Pancreas (tissue), 10 donors: ENCODE measurements at regions not wholly inside any gene's neighbourhood (a gene's known extent, or its start where the extent isn't known, plus 50 kb on each side); places are given as distances from the start of the nearest gene placed in this dataset.

Experiments
- ATAC-seq, 4 donors: fragments of 200-7000 bp; cut with Tn5 transposase; one replicate each; pipeline versions ENCODE4 v1.8.0 to v1.9.1; 2020; ENCODE audit warnings: mild to moderate bottlenecking in 4 of 4, moderate library complexity in 4 of 4
- DNase-seq, 6 donors: peaks; one replicate each; pipeline ENCODE4 v3.0.0-alpha.2; 2020
- FAIRE-seq: peaks from 2 replicates; lab custom pipeline; 2012; peaks lifted over from hg19 to GRCh38; lab: Jason Lieb, UNC
- H3K27ac ChIP-seq, 4 donors: fragments of 200-600 bp; sonication (generic); 1 replicate in 3 of 4; 2 replicates in 1 of 4; pipeline versions ENCODE4 v1.5.0 to v1.8.0; 2020
- H3K27me3 ChIP-seq, 4 donors: fragments of 200-600 bp; one replicate each; pipeline ENCODE4 v1.8.0; 2021
- H3K36me3 ChIP-seq, 3 donors: fragments of 200-600 bp; sonication (generic) in 1 of 3; one replicate each; pipeline versions ENCODE4 v1.5.0 to v1.8.0; 2020 to 2021
- H3K4me1 ChIP-seq, 3 donors: fragments of 200-600 bp; one replicate each; pipeline ENCODE4 v1.8.0; 2021
- H3K4me3 ChIP-seq, 4 donors: fragments of 200-600 bp; sonication (generic) in 2 of 4; one replicate each; pipeline versions ENCODE4 v1.5.0 to v1.8.0; 2020 to 2021
- H3K9me3 ChIP-seq, 4 donors: fragments of 200-600 bp; one replicate each; pipeline ENCODE4 v1.8.0; 2021
- CTCF ChIP-seq, 4 donors: fragments of 200-600 bp; sonication (generic) in 3 of 4; IDR thresholded peaks; one replicate each; pipeline versions ENCODE4 v1.5.0 to v1.8.0; 2021; ENCODE audit warnings: antibody characterized with exemption in 4 of 4
- WGBS, 2 donors: extraction: QIAGEN DNeasy Blood & Tissue Kit; methylation state at CpG; one replicate each; pipeline ENCODE4 v1.1.7; 2013; 5-methylcytosine and 5-hydroxymethylcytosine counted together
- intact Hi-C, 3 donors: fragments of 100-400 bp; cut with DNase I; formaldehyde crosslinking; loops; one replicate each; pipeline versions ENCODE4 v1.11.1 to v1.14.2; 2022
- donor health status: healthy with polysubstance abuse.
- donor health status: DM: no; HTN: no; CAD: no; lungs with moderate emphysema.
- donor health status: DM: no; HTN: no; CAD: no.
- donor health status: control.
- donor health status: control.
- donor health status: Bipolar disorder and iron deficiency.
- donor health status: DM: yes; HTN: yes; CAD: no.
- donor health status: DM: no; HTN: no; CAD: no.
- donor health status: DM: no; HTN: no; CAD: no.
- donor health status: DM: yes; HTN: yes; CAD: no.

GRCh38 chr13:111923439-111923838 is 143.5 kb upstream of the SOX1 start:
- Histone ChIP-seq H3K27me3 (no peaks in the 10 kb centered on the region), H3K4me1 (no peaks in the 10 kb centered on the region), H3K27ac (no peak overlapping the region), H3K4me3 (no peak overlapping the region), H3K9me3 (no peaks in the 10 kb centered on the region), H3K36me3 (no peaks in the 10 kb centered on the region)
- no peak for TF ChIP-seq CTCF (IDR thresholded peaks at IDR 0.05)
- no peak for ATAC-seq
- no peak for DNase-seq
- 70 to 77% methylated on average over 5 of the region's 5 CpGs for WGBS, 2 donors
- no peak for FAIRE-seq
- intact Hi-C loops = no loop called here

GRCh38 chr13:111923991-111924677 is 142.8 kb upstream of the SOX1 start:
- no peak overlapping the region for H3K27ac ChIP-seq
- H3K36me3 ChIP-seq = no peaks in the 10 kb centered on the region
- H3K27me3 ChIP-seq = no peaks in the 10 kb centered on the region
- intact Hi-C loops = no loop called here
- no peaks in the 10 kb centered on the region for H3K4me1 ChIP-seq
- WGBS, 2 donors = 63 to 72% methylated on average over 15 of the region's 15 CpGs
- DNase-seq (no peak), FAIRE-seq (no peak), ATAC-seq (no peak)
- no peaks in the 10 kb centered on the region for H3K9me3 ChIP-seq
- no peak for TF ChIP-seq CTCF (IDR thresholded peaks at IDR 0.05)
- no peak overlapping the region for H3K4me3 ChIP-seq

- Histone ChIP-seq H3K27ac (no peak overlapping the region), H3K4me1 (no peaks in the 10 kb centered on the region), H3K4me3 (no peak overlapping the region), H3K36me3 (no peaks in the 10 kb centered on the region), H3K9me3 (no peaks in the 10 kb centered on the region), H3K27me3 (no peaks in the 10 kb centered on the region)
- intact Hi-C loops = no loop called here
- no peak for ATAC-seq
- WGBS, 2 donors = 54 to 60% methylated on average over 6 of the region's 6 CpGs
- no peak for TF ChIP-seq CTCF (IDR thresholded peaks at IDR 0.05)
- FAIRE-seq = no peak
- no peak for DNase-seq
Observed at GRCh38 chr13:111924678-111925075, 142.3 kb upstream of the SOX1 start.

GRCh38 chr13:111925146-111925875 is 141.6 kb upstream of the SOX1 start:
- Histone ChIP-seq H3K36me3 (no peaks in the 10 kb centered on the region), H3K27ac (no peak overlapping the region), H3K9me3 (no peaks in the 10 kb centered on the region), H3K4me3 (no peak overlapping the region), H3K27me3 (no peaks in the 10 kb centered on the region), H3K4me1 (no peaks in the 10 kb centered on the region)
- WGBS, 2 donors = 69 to 79% methylated on average over 13 of the region's 13 CpGs
- no peak for ATAC-seq
- intact Hi-C loops = no loop called here
- TF ChIP-seq CTCF (IDR thresholded peaks at IDR 0.05) = no peak
- DNase-seq = no peak
- FAIRE-seq = no peak
